Activated gamma-delta T cell treated with Interleukin-2 at 50 U/mL for 16 hours (primary cell): ENCODE measurements at regions not wholly inside any gene's neighbourhood (a gene's known extent, or its start where the extent isn't known, plus 50 kb on each side); places are given as distances from the start of the nearest gene placed in this dataset.
"Not testable (repeated sequence)": the region's sequence is repeated elsewhere in the genome, so short reads cannot be mapped to it uniquely, and the experiment has no call there.

Source experiments
- DNase-seq: peaks from one replicate; pipeline ENCODE4 v3.0.0-alpha.2; 2020

DNA sequence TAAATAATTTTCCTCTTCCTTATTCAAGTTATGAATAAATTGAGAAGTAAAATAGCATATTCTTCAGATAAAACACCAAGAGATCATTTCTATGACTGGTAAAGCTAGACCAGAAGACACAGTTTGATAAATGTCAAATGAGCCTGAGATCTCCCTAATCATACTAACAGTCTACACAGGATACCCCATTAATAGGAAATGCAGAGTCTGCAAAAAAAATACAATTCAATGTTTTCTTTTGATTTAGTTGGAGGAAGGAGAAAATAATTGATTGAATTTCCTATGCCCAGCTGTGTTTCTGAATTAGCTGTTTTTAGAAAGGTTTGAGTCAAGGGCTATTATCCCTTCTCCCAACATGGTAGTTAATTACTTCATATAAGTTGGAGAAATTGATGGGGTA, 734.6 kb upstream of the SLITRK1 start:
- DNase-seq: no peak

DNA sequence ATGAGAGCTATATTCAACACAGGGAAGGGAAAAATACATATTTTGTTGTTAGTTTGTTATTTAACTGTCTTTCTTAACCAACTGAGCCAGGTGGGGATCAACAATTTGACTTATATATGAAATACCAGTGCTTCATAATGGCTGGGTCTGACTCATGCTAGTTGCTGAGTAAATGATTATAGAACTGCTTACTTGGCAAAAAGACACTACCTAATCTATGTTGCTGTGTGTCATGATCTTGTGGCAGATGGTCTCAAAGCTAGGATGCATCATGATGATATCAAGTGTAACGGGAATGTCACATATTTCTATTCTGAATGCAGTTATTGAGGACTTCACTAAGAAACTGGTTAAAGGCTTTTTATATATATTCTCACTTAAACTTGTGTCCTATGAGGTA, 727.4 kb upstream of the SLITRK1 start:
- DNase-seq: no peak

GRCh38 chr13:84607261-84608013, 725.2 kb upstream of the SLITRK1 start:
- DNase-seq: no peak

- DNase-seq: no peak
Measured at GRCh38 chr13:84606616-84607015, 724.3 kb upstream of the SLITRK1 start.

- no peak for DNase-seq
Measured at GRCh38 chr13:84605927-84606326, 723.7 kb upstream of the SLITRK1 start.

DNA sequence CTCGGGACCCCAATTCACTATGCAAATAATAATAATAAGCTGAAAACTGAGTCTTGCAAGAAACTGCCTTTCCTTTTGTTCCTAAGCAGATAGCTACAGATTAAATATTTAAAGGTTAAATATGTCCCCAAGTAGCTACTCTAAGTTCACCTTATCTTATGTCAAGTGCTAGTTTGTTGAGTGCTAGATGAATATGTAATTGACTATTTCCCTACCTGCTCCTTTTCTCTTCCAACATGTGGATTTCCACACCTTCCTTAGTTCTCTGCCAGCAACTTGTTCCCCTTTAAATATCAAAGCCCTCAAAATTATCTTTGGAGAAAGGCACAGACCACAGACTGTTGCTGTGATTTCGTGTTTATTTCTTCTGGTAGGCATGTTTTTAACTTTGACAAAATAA, 709.2 kb upstream of the SLITRK1 start:
- DNase-seq: no peak

DNA sequence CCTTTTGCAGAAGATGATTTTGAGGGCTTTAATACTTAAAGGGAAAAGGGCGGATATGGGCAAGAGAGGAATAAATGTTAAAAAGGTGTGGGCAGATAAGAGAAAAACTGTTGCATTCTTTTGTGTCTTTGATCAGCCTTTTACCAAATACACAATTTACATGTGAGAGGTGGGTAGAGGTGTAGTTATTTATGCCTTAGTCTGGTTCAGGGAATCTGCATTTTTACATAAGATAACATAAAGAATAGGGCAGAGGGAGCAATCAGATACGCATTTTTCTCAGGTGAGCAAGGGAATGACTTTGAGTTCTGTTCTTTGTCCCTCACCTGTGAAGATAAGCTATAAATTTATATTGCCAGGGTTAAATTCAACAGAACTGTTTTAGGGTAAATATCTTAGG, 708.4 kb upstream of the SLITRK1 start:
- DNase-seq: no peak

DNA sequence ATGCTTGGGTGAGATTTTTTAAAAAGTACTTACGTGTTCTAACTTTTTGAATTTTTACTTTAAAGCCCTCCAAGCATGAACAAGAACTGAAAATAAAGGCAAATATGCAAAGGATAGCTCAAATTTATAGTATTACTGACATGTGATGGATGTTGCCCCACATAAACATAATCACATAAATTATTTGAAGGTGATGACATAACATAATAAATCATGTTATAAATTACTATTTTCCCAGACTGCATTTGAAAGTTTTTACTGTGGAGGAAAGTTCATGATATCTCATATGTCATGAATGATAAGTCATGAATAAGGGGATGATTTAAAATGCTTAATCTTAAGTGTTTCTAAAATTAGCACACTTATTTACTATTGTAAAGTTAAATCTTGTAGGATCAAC, 705.7 kb upstream of the SLITRK1 start:
- no peak for DNase-seq

GRCh38 chr13:84579901-84580300, 697.6 kb upstream of the SLITRK1 start:
- not testable (repeated sequence) for DNase-seq

GRCh38 chr13:84574851-84575250, 692.6 kb upstream of the SLITRK1 start:
- no peak for DNase-seq

GRCh38 chr13:84571264-84571663, 689.0 kb upstream of the SLITRK1 start:
- DNase-seq: no peak

GRCh38 chr13:84570831-84571230, 688.6 kb upstream of the SLITRK1 start:
- DNase-seq: no peak

DNA sequence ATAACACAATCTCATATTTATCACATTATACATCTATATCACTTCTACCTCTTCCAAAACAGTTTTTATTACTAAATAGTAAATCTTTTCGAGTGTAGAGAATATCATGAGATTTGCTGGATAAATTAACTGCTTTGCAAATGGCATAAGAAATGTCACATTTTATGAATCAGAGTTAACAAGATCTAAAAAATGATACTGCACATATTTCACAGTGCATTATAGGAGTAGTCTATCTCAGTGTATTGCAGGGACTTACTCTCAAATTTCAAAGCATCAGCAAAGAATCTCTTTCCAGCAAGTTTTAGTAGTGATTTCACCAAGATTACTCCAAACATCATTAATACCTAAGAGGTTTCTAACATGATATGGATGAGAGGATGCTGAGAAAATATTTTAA, 687.1 kb upstream of the SLITRK1 start:
- no peak for DNase-seq

- DNase-seq: no peak
Measured at GRCh38 chr13:84567848-84568247, 685.6 kb upstream of the SLITRK1 start.

- no peak for DNase-seq
Measured at GRCh38 chr13:84566780-84567179, 684.5 kb upstream of the SLITRK1 start.

GRCh38 chr13:84563611-84564010, 681.3 kb upstream of the SLITRK1 start:
- no peak for DNase-seq

DNA sequence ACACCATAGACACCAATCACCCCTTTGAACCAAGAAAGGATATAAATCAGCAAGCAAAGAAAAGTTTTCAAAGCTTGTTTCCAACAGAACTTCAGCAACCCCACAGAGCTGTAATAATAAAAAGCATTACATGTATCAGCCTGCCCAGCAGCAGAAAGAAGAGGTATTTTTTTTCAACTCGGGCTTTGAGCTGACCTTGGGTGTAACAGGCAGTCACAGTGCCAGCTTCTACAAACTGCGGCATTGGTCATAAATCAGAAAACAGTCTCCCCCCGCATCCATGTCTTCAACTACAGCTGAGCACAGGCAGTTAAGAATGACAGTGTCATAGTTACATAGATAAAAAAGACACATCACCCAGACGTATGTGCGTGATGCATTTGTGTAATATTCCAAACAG, 671.0 kb upstream of the SLITRK1 start:
- no peak for DNase-seq

DNA sequence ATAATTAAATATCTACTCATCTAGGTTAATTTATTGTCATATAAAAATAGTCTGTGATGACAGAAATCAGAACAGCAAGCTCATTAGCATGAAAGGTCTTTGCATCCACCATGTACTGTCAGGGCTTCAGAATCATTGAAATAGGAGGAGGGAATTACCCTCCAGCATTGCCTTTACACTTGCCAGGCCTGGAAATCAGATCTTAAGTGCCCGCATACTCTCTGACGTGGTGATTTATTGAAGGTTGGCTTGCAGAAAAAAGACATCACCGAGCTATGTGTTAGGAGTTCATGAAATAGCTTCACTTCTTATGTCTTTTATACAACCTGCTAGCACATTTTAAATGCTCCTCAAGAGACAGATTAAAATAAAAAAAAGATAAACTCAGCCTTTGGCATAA, 661.7 kb upstream of the SLITRK1 start:
- no peak for DNase-seq

GRCh38 chr13:84542348-84542747, 660.1 kb upstream of the SLITRK1 start:
- no peak for DNase-seq

DNA sequence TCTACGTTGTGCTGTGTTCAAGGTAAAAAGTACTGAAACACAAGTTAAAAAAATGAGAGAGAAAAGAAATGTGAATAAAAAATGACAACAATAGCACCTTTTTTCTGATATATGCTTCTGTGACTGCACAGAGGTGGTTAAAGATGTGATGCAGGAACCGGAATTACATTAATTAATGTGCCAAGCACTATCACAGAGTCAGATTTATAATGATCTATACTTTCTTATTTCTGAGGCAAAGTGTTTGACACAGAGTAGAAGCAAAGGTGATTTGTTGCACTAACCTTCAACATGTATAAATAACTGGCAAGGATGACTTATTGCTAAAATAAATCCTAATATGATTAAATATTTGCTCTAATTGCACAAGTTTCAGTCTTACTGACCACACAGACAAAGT, 654.6 kb upstream of the SLITRK1 start:
- no peak for DNase-seq

DNA sequence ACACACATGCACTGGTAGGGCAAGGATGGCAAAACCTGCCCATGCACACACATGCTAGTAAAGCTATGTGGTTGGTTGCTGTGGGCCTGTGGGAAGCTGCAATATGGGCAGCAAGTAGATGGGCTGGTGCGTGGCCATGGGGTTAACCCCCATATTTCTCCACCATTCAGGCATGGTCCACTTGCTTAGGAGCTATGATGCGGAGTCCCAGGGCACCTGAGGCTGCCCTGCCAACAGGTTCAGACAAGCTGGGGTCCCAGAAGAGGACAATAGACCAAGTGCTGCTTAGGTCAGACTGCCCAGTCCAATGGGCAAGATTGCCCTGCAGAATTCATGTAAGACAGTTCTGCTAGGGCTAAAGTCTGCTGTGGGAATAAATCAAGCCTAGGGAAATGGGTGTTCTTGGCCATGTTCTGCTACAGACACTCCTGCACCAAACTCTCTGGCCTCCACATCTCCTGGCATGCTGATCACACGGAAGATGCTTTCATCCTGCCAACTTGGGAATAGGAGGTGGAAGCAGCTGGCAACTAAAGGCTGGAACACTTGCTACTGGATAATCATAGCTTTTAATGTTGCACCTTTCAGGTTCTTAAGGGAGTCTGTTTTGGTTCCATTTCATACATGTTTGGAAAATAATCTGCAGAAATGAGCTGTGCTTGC, 646.3 kb upstream of the SLITRK1 start:
- DNase-seq: no peak

DNA sequence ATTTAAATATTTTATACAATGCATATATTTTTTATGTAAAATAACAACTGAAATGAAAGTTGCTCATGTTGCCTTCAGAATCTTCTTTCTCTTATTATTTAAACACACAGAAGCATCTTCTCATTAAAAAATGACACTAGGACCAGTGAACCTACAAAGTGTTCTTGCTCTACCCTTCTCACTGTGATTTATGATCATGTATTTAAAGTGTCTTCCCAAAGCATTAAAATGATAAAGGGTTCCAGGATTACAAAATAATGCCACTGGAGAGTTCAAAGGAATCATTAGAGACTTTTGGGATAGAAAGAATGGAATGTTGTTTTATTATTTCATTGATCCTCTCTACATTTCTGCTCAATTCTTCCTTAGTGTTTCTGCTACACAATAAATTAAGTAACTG, 643.6 kb upstream of the SLITRK1 start:
- no peak for DNase-seq

DNA sequence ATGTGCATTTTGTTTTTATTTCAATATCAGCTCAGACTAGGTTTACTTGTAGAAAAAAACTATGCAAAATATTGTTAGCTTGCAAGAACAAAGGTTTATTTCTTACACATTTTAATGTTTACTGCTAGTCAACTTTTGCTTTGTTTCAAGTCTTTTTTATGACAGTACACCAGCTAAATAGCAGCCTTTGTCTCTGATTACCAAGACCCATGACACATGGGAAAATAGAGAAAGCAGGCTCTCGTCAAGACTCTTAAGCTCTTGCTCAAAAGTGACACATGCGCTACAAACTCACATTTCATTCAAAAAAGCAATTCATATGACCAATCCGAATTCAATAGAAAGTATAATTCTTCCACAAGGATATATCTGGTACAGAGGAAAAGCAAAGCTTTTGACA, 642.3 kb upstream of the SLITRK1 start:
- no peak for DNase-seq

- no peak for DNase-seq
Measured at GRCh38 chr13:84500016-84500415, 617.7 kb upstream of the SLITRK1 start.

GRCh38 chr13:84497613-84498012, 615.3 kb upstream of the SLITRK1 start:
- no peak for DNase-seq
